AG04449 (cell line): ENCODE measurements at regions not wholly inside any gene's neighbourhood (a gene's known extent, or its start where the extent isn't known, plus 50 kb on each side); places are given as distances from the start of the nearest gene placed in this dataset.

Experiments used
- CTCF ChIA-PET: fragments of 350-600 bp; formaldehyde crosslinking; extraction: SDS; loops from one replicate; lab custom pipeline; 2021; ENCODE audit warnings: antibody characterized with exemption; lab: Yijun Ruan, JAX
- POLR2A ChIA-PET: fragments of 400-600, 350-600 bp; formaldehyde crosslinking; extraction: SDS; loops from one replicate; lab custom pipeline; 2020; ENCODE audit warnings: antibody characterized with exemption, inconsistent platforms; lab: Yijun Ruan, JAX
- DNase-seq: peaks from one replicate; pipeline ENCODE4 v3.0.0-alpha.2; 2010; ENCODE audit warnings: low read depth, low spot score
- H3K4me3 ChIP-seq: 2 replicates; pipeline ENCODE4 v1.5.1; 2011; ENCODE audit warnings: low read depth, mild to moderate bottlenecking, control low read depth, low read length
- CTCF ChIP-seq: IDR thresholded peaks from one replicate; pipeline ENCODE4 v1.5.1; 2011; ENCODE audit warnings: mild to moderate bottlenecking, moderate library complexity, low read length, control low read depth, inconsistent platforms; ENCODE audit not compliant: insufficient read depth; ENCODE audit errors: missing control alignments

GRCh38 chr16:26701243-26701886, 365.4 kb upstream of the C16orf82 start:
- ChIA-PET POLR2A (no interaction called here), CTCF (no interaction called here)
- H3K4me3 ChIP-seq, result no peak overlapping the region
- no peak for TF ChIP-seq CTCF
- DNase-seq, result no peak

GRCh38 chr16:26705346-26705745, 361.4 kb upstream of the C16orf82 start:
- no peak for DNase-seq
- TF ChIP-seq CTCF, result no peak
- no peak overlapping the region for H3K4me3 ChIP-seq
- ChIA-PET CTCF (no interaction called here), POLR2A (no interaction called here)

GRCh38 chr16:26708428-26708827, 358.3 kb upstream of the C16orf82 start:
- no peak for DNase-seq
- ChIA-PET CTCF (no interaction called here), POLR2A (no interaction called here)
- no peak overlapping the region for H3K4me3 ChIP-seq
- TF ChIP-seq CTCF, result no peak

- TF ChIP-seq CTCF, result no peak
- no peak for DNase-seq
- CTCF ChIA-PET, result no interaction called here
- H3K4me3 ChIP-seq, result no peak overlapping the region
- POLR2A ChIA-PET, result no interaction called here
Observed at GRCh38 chr16:26709175-26709574, 357.6 kb upstream of the C16orf82 start.

GRCh38 chr16:26709754-26710153, 357.0 kb upstream of the C16orf82 start:
- DNase-seq, result no peak
- TF ChIP-seq CTCF, result no peak
- ChIA-PET CTCF (no interaction called here), POLR2A (no interaction called here)
- no peak overlapping the region for H3K4me3 ChIP-seq

- no peak for DNase-seq
- H3K4me3 ChIP-seq, result no peak overlapping the region
- TF ChIP-seq CTCF, result no peak
- POLR2A ChIA-PET, result no interaction called here
- CTCF ChIA-PET, result no interaction called here
Observed at GRCh38 chr16:26710450-26710849, 356.3 kb upstream of the C16orf82 start.
